ENCODE measurements at regions not wholly inside any gene's neighbourhood (a gene's known extent, or its start where the extent isn't known, plus 50 kb on each side); places are given as distances from the start of the nearest gene placed in this dataset.

GRCh38 chr4:42330002-42330592 is 67.2 kb upstream of the SHISA3 start:
- DNase-seq (ENCODE audit: low spot score), result no peak

DNA sequence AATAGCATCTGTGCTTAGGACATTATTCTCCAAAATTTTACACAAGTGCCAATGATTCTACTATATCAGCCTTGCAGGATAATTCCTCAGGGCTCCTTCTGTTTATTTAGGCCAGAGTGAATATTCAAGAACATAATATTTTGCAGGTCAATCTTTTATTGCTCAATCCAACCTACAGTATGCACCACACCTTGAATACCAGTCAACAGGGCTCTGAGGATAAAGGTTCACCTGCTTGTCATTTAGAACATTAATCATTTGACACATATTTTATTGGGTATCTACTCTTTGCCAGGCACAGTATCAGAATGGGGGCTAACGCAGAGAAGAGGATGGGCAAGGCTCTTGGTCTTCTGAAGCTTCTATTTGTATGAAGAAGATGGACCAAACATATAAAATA is 66.2 kb upstream of the SHISA3 start:
- DNase-seq (ENCODE audit: low spot score), result no peak

- DNase-seq (ENCODE audit: low spot score), result no peak
Measured at GRCh38 chr4:42331914-42332368, 65.3 kb upstream of the SHISA3 start.

GRCh38 chr4:42339935-42340406 is 57.3 kb upstream of the SHISA3 start:
- no peak for DNase-seq (ENCODE audit: low spot score)

DNA sequence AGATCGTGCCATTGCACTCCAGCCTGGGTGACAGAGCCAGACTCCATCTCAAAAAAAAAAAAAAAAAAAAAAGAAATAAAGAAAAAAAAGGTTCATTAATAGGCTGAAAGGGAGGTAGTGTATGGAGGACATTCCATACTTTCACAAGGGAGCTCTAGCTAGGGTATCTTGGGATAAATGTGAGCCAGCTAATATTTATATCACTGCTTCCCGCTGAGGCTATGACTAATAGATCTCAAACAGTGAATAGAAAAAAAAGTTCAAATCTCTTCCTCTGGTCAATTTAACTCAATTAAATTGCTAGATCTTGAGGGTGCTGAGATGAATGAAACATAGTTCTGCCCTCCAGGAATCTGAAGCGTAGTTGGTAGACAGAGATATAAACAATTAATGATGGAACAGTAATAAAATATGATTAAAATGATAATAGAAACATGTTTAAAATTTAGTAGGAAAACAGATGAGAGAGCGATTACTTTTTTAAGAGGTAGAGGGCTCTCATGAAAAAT is 55.7 kb upstream of the SHISA3 start:
- DNase-seq (ENCODE audit: low spot score), result no peak

DNA sequence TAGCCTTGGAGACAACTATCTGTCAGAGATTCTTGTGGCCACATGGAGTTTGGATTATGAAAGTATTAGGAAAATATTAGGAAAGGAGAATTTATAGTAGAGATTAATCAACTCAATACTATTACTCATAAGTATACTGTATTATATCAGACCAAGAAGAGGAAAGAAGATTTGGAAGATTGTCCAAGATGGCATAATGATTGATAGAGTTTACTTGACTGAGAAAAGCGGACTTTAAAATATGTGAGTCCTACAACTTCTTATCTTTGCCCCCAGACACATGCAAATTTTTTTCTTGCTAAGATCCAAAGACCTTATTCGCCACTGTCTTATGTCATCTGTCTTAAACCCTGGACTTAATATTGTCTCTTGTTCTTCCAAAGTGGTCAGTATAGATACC is 54.8 kb upstream of the SHISA3 start:
- no peak for DNase-seq (ENCODE audit: low spot score)

GRCh38 chr4:42344309-42344708 is 53.0 kb upstream of the SHISA3 start:
- no peak for DNase-seq (ENCODE audit: low spot score)

- DNase-seq (ENCODE audit: low spot score), result no peak
Measured at GRCh38 chr4:42344749-42345148, 52.5 kb upstream of the SHISA3 start.

DNA sequence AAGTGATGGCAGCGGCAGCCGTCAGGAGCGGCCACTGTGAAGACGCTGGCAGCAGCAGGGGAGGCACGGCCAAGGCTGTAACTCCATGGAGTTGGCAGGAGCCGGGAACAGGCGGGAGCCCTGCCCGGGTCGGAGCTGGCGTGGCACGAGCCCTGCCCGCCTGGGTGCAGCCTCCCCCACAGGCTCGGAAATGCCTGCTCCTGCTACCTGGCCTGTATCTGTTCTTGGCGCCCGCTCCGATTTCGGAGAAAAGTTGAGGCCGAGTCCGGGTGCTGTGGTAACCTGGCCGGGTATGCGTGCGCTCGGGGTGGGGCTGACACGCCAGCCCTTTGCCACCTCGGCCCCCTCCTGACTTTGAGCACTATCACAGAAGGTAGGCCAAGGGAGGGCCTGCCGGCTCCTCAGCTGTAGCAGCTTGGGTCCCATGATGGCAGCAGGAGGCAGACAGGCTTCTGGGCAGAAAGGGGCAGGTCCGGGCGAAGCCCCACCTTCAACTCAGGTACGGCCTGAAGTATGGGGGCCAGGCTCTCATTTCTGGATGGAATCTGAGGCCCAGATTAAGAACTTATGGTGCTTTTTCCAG is 51.2 kb upstream of the SHISA3 start:
- DNase-seq (ENCODE audit: low spot score), result no peak

- no peak for DNase-seq (ENCODE audit: low spot score)
Measured at GRCh38 chr4:42347076-42347475, 50.2 kb upstream of the SHISA3 start.

All from CD4-positive, alpha-beta T cell treated with Interleukin-2 at 100 ng/mL for 4 hours (primary cell).